WTC11 (cell line): ENCODE measurements at regions not wholly inside any gene's neighbourhood (a gene's known extent, or its start where the extent isn't known, plus 50 kb on each side); places are given as distances from the start of the nearest gene placed in this dataset.

ENCODE experiments used
- ATAC-seq: fragments of 200-7000 bp; cut with Tn5 transposase; 2 replicates; pipeline ENCODE4 v1.10.0; 2021; ENCODE audit warnings: mild to moderate bottlenecking, moderate library complexity
- CTCF ChIA-PET: fragments of 300-600 bp; sonication (Branson Sonifier 250); formaldehyde crosslinking; loops from one replicate; lab custom pipeline; 2021; ENCODE audit warnings: antibody characterized with exemption; lab: Charles Lee
- POLR2A ChIA-PET: fragments of 350-600 bp; sonication (Branson Sonifier 250); formaldehyde crosslinking; loops from one replicate; lab custom pipeline; 2021; ENCODE audit warnings: antibody characterized with exemption; lab: Charles Lee
- DNase-seq: peaks from one replicate; pipeline ENCODE4 v3.0.0; 2021; ENCODE audit warnings: low spot score
- H3K27ac Mint-ChIP-seq: 2 replicates; pipeline ENCODE4 v1.8.0; 2021; ENCODE audit warnings: mixed read lengths
- H3K27me3 Mint-ChIP-seq: 2 replicates; pipeline ENCODE4 v1.8.0; 2021; ENCODE audit warnings: low read depth, mild to moderate bottlenecking, moderate library complexity, mixed read lengths
- H3K36me3 Mint-ChIP-seq: 2 replicates; pipeline ENCODE4 v1.8.0; 2021; ENCODE audit warnings: mixed read lengths
- H3K4me1 Mint-ChIP-seq: 2 replicates; pipeline ENCODE4 v1.8.0; 2022; ENCODE audit warnings: mixed read lengths
- H3K4me3 Mint-ChIP-seq: 2 replicates; pipeline ENCODE4 v1.8.0; 2021; ENCODE audit warnings: mild to moderate bottlenecking, moderate library complexity, mixed read lengths
- H3K9me3 Mint-ChIP-seq: 2 replicates; pipeline ENCODE4 v1.8.0; 2021; ENCODE audit warnings: mixed read lengths
- AFF4 ChIP-seq: sonication (generic); formaldehyde crosslinking; IDR thresholded peaks from 2 replicates; pipeline ENCODE4 v1.8.1; 2023; ENCODE audit warnings: mild to moderate bottlenecking, missing genetic modification reagents, borderline replicate concordance
- ATF1 ChIP-seq: sonication (generic); formaldehyde crosslinking; IDR thresholded peaks from 2 replicates; pipeline ENCODE4 v1.8.1; 2023; ENCODE audit warnings: mild to moderate bottlenecking, moderate library complexity, missing genetic modification reagents
- E2F5 ChIP-seq: sonication (generic); formaldehyde crosslinking; IDR thresholded peaks from 2 replicates; pipeline ENCODE4 v1.8.1; 2022; ENCODE audit warnings: mild to moderate bottlenecking, moderate library complexity, missing genetic modification reagents
- ELF4 ChIP-seq: sonication (generic); formaldehyde crosslinking; IDR thresholded peaks from 2 replicates; pipeline ENCODE4 v1.8.1; 2022; ENCODE audit warnings: low read depth, mild to moderate bottlenecking, moderate library complexity, missing genetic modification reagents
- ETV6 ChIP-seq: sonication (generic); formaldehyde crosslinking; IDR thresholded peaks from 2 replicates; pipeline ENCODE4 v1.8.1; 2022; ENCODE audit warnings: mild to moderate bottlenecking, missing genetic modification reagents
- GRHL2 ChIP-seq: fragments of 250-450 bp; sonication (Bioruptor Pico); IDR thresholded peaks from 2 replicates; pipeline ENCODE4 v1.8.0; 2022; ENCODE audit warnings: mild to moderate bottlenecking, moderate library complexity; ENCODE audit not compliant: insufficient replicate concordance, severe bottlenecking
- HMGXB4 ChIP-seq: sonication (generic); formaldehyde crosslinking; IDR thresholded peaks from 2 replicates; pipeline ENCODE4 v1.8.1; 2023; ENCODE audit warnings: mild to moderate bottlenecking, moderate library complexity, missing genetic modification reagents
- IRF2 ChIP-seq: sonication (generic); formaldehyde crosslinking; IDR thresholded peaks from 2 replicates; pipeline ENCODE4 v1.8.0; 2022; ENCODE audit warnings: low read depth, missing genetic modification reagents, borderline replicate concordance
- JAZF1 ChIP-seq: fragments of 250-450 bp; sonication (Bioruptor Pico); IDR thresholded peaks from 2 replicates; pipeline ENCODE4 v1.9.0; 2021; ENCODE audit warnings: moderate library complexity, mild to moderate bottlenecking, inconsistent platforms
- NFATC4 ChIP-seq: fragments of 250-450 bp; sonication (Bioruptor Pico); IDR thresholded peaks from 2 replicates; pipeline ENCODE4 v1.9.0; 2021; ENCODE audit warnings: mild to moderate bottlenecking
- PRRX2 ChIP-seq: fragments of 250-450 bp; sonication (Bioruptor Pico); IDR thresholded peaks from 2 replicates; pipeline ENCODE4 v1.8.0; 2021; ENCODE audit warnings: mild to moderate bottlenecking
- RELA ChIP-seq: sonication (generic); formaldehyde crosslinking; IDR thresholded peaks from 2 replicates; pipeline ENCODE4 v1.8.1; 2022; ENCODE audit warnings: missing genetic modification reagents, mild to moderate bottlenecking, borderline replicate concordance
- RORB ChIP-seq: fragments of 250-450 bp; sonication (Bioruptor Pico); IDR thresholded peaks from 2 replicates; pipeline ENCODE4 v1.9.0; 2021; ENCODE audit warnings: mild to moderate bottlenecking
- SP1 ChIP-seq: sonication (generic); formaldehyde crosslinking; conservative IDR thresholded peaks from 2 replicates; pipeline ENCODE4 v1.8.1; 2022; ENCODE audit warnings: missing genetic modification reagents
- STAT6 ChIP-seq: sonication (generic); formaldehyde crosslinking; conservative IDR thresholded peaks from 2 replicates; pipeline ENCODE4 v1.8.1; 2023; ENCODE audit warnings: mild to moderate bottlenecking, low read depth, missing genetic modification reagents, moderate library complexity
- USF1 ChIP-seq: sonication (generic); formaldehyde crosslinking; IDR thresholded peaks from 2 replicates; pipeline ENCODE4 v1.8.0; 2022; ENCODE audit warnings: mild to moderate bottlenecking, missing genetic modification reagents
- ZBTB43 ChIP-seq: sonication (generic); formaldehyde crosslinking; IDR thresholded peaks from 2 replicates; pipeline ENCODE4 v1.8.1; 2023; ENCODE audit warnings: mild to moderate bottlenecking, missing genetic modification reagents
- ZNF281 ChIP-seq: sonication (generic); formaldehyde crosslinking; IDR thresholded peaks from 2 replicates; pipeline ENCODE4 v1.8.0; 2023; ENCODE audit warnings: mild to moderate bottlenecking, missing genetic modification reagents
- ZNF423 ChIP-seq: fragments of 250-450 bp; sonication (Bioruptor Pico); IDR thresholded peaks from 2 replicates; pipeline ENCODE4 v2.1.2; 2022; ENCODE audit warnings: mild to moderate bottlenecking, moderate library complexity
- ZNF671 ChIP-seq: fragments of 250-450 bp; sonication (Bioruptor Pico); IDR thresholded peaks from 2 replicates; pipeline ENCODE4 v1.8.0; 2021; ENCODE audit warnings: mild to moderate bottlenecking
- ZSCAN18 ChIP-seq: fragments of 250-450 bp; sonication (Bioruptor Pico); IDR thresholded peaks from 2 replicates; pipeline ENCODE4 v2.1.2; 2022; ENCODE audit warnings: mild to moderate bottlenecking, moderate library complexity

GRCh38 chr12:84079626-84080025 lies 833.0 kb downstream of the SLC6A15 start:
- DNase-seq (no peak), ATAC-seq (no peak)
- Mint-ChIP-seq H3K36me3 (no peaks in the 10 kb centered on the region), H3K4me3 (no peak overlapping the region), H3K27ac (no peak overlapping the region), H3K4me1 (no peaks in the 10 kb centered on the region), H3K9me3 (no peaks in the 10 kb centered on the region), H3K27me3 (no peaks in the 10 kb centered on the region)
- TF ChIP-seq USF1 (CRISPR knock-in tag), result no peak
- no peak for TF ChIP-seq HMGXB4 (CRISPR knock-in tag)
- no peak for TF ChIP-seq RELA (CRISPR knock-in tag)
- TF ChIP-seq ZNF423 (CRISPR knock-in tag), result no peak
- no peak for TF ChIP-seq AFF4 (CRISPR knock-in tag)
- no peak for TF ChIP-seq NFATC4 (CRISPR knock-in tag)
- TF ChIP-seq PRRX2 (CRISPR knock-in tag), result no peak
- TF ChIP-seq RORB (CRISPR knock-in tag), result no peak
- TF ChIP-seq ELF4 (CRISPR knock-in tag), result no peak
- POLR2A ChIA-PET, result no interaction called here
- CTCF ChIA-PET, result no interaction called here

GRCh38 chr12:84077679-84078078 lies 834.9 kb downstream of the SLC6A15 start:
- H3K4me3 Mint-ChIP-seq, result no peak overlapping the region

More at GRCh38 chr12:84077679-84078078, 834.9 kb downstream of the SLC6A15 start:
- H3K27ac Mint-ChIP-seq, result no peak overlapping the region
- ATAC-seq (no peak), DNase-seq (no peak)
- TF ChIP-seq ZBTB43 (CRISPR knock-in tag) (no peak), SP1 (CRISPR knock-in tag) (no peak), ZSCAN18 (CRISPR knock-in tag) (no peak), ZNF281 (CRISPR knock-in tag) (no peak), IRF2 (CRISPR knock-in tag) (no peak), ETV6 (CRISPR knock-in tag) (no peak), GRHL2 (CRISPR knock-in tag) (no peak), E2F5 (CRISPR knock-in tag) (no peak), JAZF1 (CRISPR knock-in tag) (no peak), STAT6 (CRISPR knock-in tag) (no peak), ATF1 (CRISPR knock-in tag) (no peak), ZNF671 (CRISPR knock-in tag) (no peak)
- H3K27me3 Mint-ChIP-seq, result no peaks in the 10 kb centered on the region; the same call in 1 of the 2 replicates
- ChIA-PET CTCF (no interaction called here), POLR2A (no interaction called here)
- no peaks in the 10 kb centered on the region for H3K9me3 Mint-ChIP-seq
- no peaks in the 10 kb centered on the region for H3K4me1 Mint-ChIP-seq
- no peaks in the 10 kb centered on the region for H3K36me3 Mint-ChIP-seq
